Activated CD8-positive, alpha-beta T cell treated with anti-CD3 and anti-CD28 coated beads for 36 hours (primary cell): ENCODE measurements at regions not wholly inside any gene's neighbourhood (a gene's known extent, or its start where the extent isn't known, plus 50 kb on each side); places are given as distances from the start of the nearest gene placed in this dataset.

Experiments
- ATAC-seq: fragments of 200-7000 bp; cut with Tn5 transposase; one replicate; pipeline ENCODE4 v1.10.0; 2021; ENCODE audit warnings: mild to moderate bottlenecking, moderate library complexity
- CTCF ChIA-PET: fragments of 350-600 bp; sonication (Branson Sonifier 250); formaldehyde crosslinking; loops from one replicate; lab custom pipeline; 2021; ENCODE audit warnings: antibody characterized with exemption; lab: Charles Lee
- POLR2A ChIA-PET: fragments of 350-600 bp; sonication (Branson Sonifier 250); formaldehyde crosslinking; loops from one replicate; lab custom pipeline; 2021; ENCODE audit warnings: antibody characterized with exemption; lab: Charles Lee
- DNase-seq: peaks from one replicate; pipeline ENCODE4 v3.0.0-alpha.2; 2020
- H3K27ac Mint-ChIP-seq: one replicate; pipeline ENCODE4 v1.8.0; 2021; ENCODE audit warnings: mild to moderate bottlenecking, mixed read lengths
- H3K27me3 Mint-ChIP-seq: one replicate; pipeline ENCODE4 v1.8.0; 2021; ENCODE audit warnings: mixed read lengths
- H3K36me3 Mint-ChIP-seq: one replicate; pipeline ENCODE4 v1.8.0; 2021; ENCODE audit warnings: low read depth, mixed read lengths
- H3K4me1 Mint-ChIP-seq: one replicate; pipeline ENCODE4 v1.8.0; 2021; ENCODE audit warnings: low read depth, mixed read lengths
- H3K4me3 Mint-ChIP-seq: one replicate; pipeline ENCODE4 v1.8.0; 2021; ENCODE audit warnings: mild to moderate bottlenecking, moderate library complexity, mixed read lengths
- H3K9me3 Mint-ChIP-seq: one replicate; pipeline ENCODE4 v1.8.0; 2021; ENCODE audit warnings: mixed read lengths
- intact Hi-C: fragments of 100-400 bp; cut with micrococcal nuclease; formaldehyde crosslinking; loops from one replicate; pipeline ENCODE4 v1.10.0; 2022
- TF ChIP-seq, protein P1 (sequence below): fragments of 200-600 bp; IDR thresholded peaks from one replicate; pipeline ENCODE4 v1.8.0; 2022; ENCODE audit warnings: antibody characterized with exemption, mild to moderate bottlenecking

DNA sequence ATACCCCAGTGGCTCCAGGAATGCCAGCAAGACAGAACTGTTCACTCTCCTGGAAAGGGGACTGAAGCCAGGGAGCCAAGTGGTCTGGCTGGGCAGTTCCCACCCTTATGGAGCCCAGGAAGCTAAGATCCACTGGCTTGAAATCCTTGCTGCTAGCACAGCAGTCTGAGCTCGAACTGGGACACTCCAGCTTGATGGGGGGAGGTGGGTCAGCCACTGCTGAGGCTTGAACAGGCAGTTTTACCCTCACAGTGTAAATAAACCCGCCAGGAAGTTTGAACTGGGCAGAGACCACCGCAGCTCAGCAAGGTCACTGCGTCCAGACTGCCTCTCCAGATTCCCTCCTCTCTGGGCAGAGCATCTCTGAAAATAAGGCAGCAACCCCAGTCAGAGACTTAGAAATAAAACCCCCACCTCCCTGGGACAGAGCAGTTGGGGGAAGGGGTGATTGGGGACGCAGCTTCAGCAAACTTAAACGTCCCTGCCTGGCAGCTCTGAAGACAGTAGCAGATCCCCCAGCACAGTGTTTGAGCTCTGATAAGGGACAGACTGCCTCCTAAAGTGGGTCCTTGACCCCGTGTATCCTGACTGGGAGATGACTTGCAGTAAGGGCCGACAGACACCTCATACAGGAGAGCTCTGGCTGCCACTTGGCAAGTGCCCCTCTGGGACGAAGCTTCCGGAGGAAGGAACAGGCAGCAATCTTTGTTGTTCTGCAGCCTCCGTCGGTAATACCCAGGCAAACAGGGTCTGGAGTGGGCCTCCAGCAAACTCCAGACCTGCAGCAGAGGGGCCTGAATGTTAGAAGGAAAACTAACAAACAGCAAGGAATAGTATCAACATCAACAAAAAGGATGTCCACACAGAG lies 568.4 kb downstream of the PLA2G4A start:
- TF ChIP-seq, protein P1, sequence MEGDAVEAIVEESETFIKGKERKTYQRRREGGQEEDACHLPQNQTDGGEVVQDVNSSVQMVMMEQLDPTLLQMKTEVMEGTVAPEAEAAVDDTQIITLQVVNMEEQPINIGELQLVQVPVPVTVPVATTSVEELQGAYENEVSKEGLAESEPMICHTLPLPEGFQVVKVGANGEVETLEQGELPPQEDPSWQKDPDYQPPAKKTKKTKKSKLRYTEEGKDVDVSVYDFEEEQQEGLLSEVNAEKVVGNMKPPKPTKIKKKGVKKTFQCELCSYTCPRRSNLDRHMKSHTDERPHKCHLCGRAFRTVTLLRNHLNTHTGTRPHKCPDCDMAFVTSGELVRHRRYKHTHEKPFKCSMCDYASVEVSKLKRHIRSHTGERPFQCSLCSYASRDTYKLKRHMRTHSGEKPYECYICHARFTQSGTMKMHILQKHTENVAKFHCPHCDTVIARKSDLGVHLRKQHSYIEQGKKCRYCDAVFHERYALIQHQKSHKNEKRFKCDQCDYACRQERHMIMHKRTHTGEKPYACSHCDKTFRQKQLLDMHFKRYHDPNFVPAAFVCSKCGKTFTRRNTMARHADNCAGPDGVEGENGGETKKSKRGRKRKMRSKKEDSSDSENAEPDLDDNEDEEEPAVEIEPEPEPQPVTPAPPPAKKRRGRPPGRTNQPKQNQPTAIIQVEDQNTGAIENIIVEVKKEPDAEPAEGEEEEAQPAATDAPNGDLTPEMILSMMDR: no peak
- POLR2A ChIA-PET: no interaction called here
- Mint-ChIP-seq H3K27ac (no peak overlapping the region), H3K36me3 (no peaks in the 10 kb centered on the region), H3K27me3 (no peaks in the 10 kb centered on the region), H3K9me3 (peaks cover 12% of the 10 kb centered on the region), H3K4me3 (no peak overlapping the region), H3K4me1 (no peaks in the 10 kb centered on the region)
- ATAC-seq (no peak), DNase-seq (no peak)
- intact Hi-C loops: no loop called here
- CTCF ChIA-PET: no interaction called here

DNA sequence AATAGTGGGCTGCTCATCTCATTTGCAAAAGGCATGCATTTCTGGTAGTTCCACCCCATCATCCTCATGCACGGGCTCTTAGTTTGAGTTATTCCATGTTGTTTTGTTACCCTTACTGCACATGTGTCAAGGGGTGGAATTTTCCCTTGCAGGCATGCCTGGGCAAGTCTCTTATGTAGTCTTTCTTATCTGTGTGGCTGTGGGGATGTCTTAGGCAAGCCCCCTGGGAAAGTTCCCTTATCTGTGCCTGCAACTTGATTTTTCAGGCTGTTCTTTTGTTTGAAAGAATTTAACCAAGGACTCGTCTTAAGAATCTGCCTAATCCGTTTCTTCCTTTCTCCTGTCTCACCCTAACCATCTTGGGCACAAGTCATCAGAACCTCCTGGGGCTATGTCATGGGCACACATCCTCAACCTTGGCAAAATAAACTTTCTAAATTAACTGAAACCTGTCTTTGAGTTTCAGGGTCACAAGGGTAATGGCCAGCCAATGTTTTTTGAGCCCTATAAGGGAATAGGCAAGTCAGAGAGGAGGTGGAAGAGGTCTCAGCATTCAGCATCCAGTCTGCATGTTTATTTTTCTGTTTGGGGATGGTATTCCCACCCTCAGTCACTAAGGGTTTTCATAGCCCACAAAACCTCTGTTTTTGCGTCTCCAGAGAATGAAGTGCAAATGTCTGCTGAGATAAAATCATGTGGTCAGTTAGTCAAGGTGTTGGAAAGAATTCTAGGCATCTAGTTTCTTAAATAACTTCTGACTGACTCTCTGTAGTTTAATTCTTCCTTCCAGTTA lies 579.7 kb downstream of the PLA2G4A start:
- TF ChIP-seq, protein P1: no peak
- ATAC-seq (no peak), DNase-seq (no peak)
- POLR2A ChIA-PET: no interaction called here
- H3K4me1 Mint-ChIP-seq: no peaks in the 10 kb centered on the region
- CTCF ChIA-PET: no interaction called here
- intact Hi-C loops: no loop called here
- H3K27me3 Mint-ChIP-seq: no peaks in the 10 kb centered on the region
- no peak overlapping the region for H3K27ac Mint-ChIP-seq
- H3K36me3 Mint-ChIP-seq: no peaks in the 10 kb centered on the region
- H3K9me3 Mint-ChIP-seq: peaks cover 1% of the 10 kb centered on the region
- no peak overlapping the region for H3K4me3 Mint-ChIP-seq

DNA sequence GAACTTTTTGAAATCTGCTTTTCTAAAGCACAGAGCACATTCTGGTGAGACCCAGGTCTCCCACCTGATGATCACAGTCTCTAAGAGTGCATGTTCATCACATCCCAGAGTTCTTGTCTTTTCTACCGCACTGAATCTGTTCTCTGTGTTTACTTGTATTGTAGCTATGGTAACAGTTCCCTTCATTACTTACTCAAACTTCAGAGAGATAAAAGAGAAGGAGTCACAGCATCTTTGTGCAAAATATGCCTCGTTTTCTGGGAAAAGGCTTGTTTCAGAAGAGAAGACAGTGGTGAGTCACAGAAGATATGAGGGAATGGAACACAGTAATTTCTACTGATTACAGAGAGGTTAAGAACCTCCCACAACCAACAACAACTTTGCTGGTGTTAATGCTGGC lies 580.6 kb downstream of the PLA2G4A start:
- Mint-ChIP-seq H3K36me3 (no peaks in the 10 kb centered on the region), H3K4me1 (no peaks in the 10 kb centered on the region), H3K27me3 (no peaks in the 10 kb centered on the region), H3K27ac (no peak overlapping the region), H3K9me3 (peaks cover 1% of the 10 kb centered on the region), H3K4me3 (no peak overlapping the region)
- intact Hi-C loops: no loop called here
- ATAC-seq: no peak
- TF ChIP-seq, protein P1: no peak
- ChIA-PET CTCF (no interaction called here), POLR2A (no interaction called here)
- no peak for DNase-seq

DNA sequence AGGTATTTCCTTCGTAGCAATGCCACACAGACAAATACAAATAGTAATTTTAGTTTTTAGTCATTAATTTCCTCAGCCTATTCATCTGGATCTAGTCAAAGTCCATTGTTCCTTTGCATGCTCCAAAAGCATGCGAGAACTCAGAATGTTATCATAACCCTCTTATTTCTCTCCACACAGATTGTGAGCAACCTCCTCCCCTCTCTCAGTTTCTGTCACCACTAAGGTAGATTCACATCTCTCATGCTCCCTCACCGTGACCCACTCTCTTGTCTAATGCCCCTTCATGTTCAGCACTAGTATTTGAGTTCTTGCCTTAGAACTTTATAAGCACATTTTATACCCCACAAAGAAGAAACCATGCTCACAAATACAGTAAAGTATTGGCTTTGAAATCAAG lies 582.4 kb downstream of the PLA2G4A start:
- TF ChIP-seq, protein P1: no peak
- ChIA-PET POLR2A (no interaction called here), CTCF (no interaction called here)
- H3K9me3 Mint-ChIP-seq: peaks cover 1% of the 10 kb centered on the region
- H3K4me3 Mint-ChIP-seq: no peak overlapping the region
- intact Hi-C loops: no loop called here
- DNase-seq (no peak), ATAC-seq (no peak)
- no peaks in the 10 kb centered on the region for H3K4me1 Mint-ChIP-seq
- H3K27me3 Mint-ChIP-seq: no peaks in the 10 kb centered on the region
- no peak overlapping the region for H3K27ac Mint-ChIP-seq
- H3K36me3 Mint-ChIP-seq: no peaks in the 10 kb centered on the region
